Mesothelial cell of epicardium (in vitro differentiated cells): ENCODE measurements at regions not wholly inside any gene's neighbourhood (a gene's known extent, or its start where the extent isn't known, plus 50 kb on each side); places are given as distances from the start of the nearest gene placed in this dataset.

Source experiments
- DNase-seq, 2 experiments: peaks; one replicate each; pipeline ENCODE4 v3.0.0; 2021; ENCODE audit warnings: low spot score in 2 of 2; ENCODE audit not compliant: unreplicated experiment in 2 of 2
- H3K27ac Mint-ChIP-seq: 2 replicates; pipeline ENCODE4 v1.8.0; 2021; ENCODE audit warnings: mixed read lengths
- H3K27me3 Mint-ChIP-seq: 2 replicates; pipeline ENCODE4 v1.8.0; 2021; ENCODE audit warnings: low read depth, mixed read lengths
- H3K36me3 Mint-ChIP-seq: 2 replicates; pipeline ENCODE4 v1.8.0; 2021; ENCODE audit warnings: mixed read lengths
- H3K4me1 Mint-ChIP-seq: 2 replicates; pipeline ENCODE4 v1.8.0; 2021; ENCODE audit warnings: mixed read lengths
- H3K4me3 Mint-ChIP-seq: 2 replicates; pipeline ENCODE4 v1.8.0; 2021; ENCODE audit warnings: mild to moderate bottlenecking, moderate library complexity, mixed read lengths
- H3K9me3 Mint-ChIP-seq: 2 replicates; pipeline ENCODE4 v1.8.0; 2021; ENCODE audit warnings: mixed read lengths
- CTCF ChIP-seq: fragments of 200-600 bp; sonication (generic); IDR thresholded peaks from one replicate; pipeline ENCODE4 v1.5.0; 2021; ENCODE audit warnings: antibody characterized with exemption; ENCODE audit not compliant: unreplicated experiment

DNA sequence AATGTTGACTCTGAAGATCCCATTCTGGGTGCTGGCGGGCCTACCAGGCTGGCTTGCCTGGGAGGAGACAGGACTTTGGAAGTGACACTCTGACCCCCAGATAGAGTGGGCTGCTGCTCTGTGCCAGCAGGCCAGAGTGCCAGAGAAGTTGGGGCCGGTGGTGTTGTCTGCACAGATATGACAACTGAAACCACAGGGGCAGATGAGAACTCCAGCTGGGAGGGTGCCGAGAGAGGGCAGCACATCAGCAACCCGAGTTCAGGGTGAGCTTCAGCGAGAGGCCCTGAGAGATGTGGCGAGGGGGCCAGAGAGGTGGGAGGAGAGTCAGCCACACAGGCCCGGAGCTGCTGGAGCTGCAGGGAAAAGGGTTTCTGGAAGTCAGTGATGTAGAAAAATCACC is 193.2 kb upstream of the MGMT start:
- H3K9me3 Mint-ChIP-seq = peaks cover 4% of the 10 kb centered on the region
- H3K36me3 Mint-ChIP-seq = no peaks in the 10 kb centered on the region
- no peak for TF ChIP-seq CTCF
- peaks cover 8% of the 10 kb centered on the region for H3K27me3 Mint-ChIP-seq
- peaks cover 2% of the 10 kb centered on the region for H3K4me1 Mint-ChIP-seq
- DNase-seq = no peak
- no peak overlapping the region for H3K4me3 Mint-ChIP-seq
- H3K27ac Mint-ChIP-seq = no peak overlapping the region

- Mint-ChIP-seq H3K27ac (no peak overlapping the region), H3K4me3 (no peak overlapping the region), H3K36me3 (no peaks in the 10 kb centered on the region), H3K9me3 (peaks cover 4% of the 10 kb centered on the region), H3K27me3 (peaks cover 11% of the 10 kb centered on the region), H3K4me1 (peaks cover 2% of the 10 kb centered on the region)
- peak; percentile 63 for TF ChIP-seq CTCF
- DNase-seq = no peak
These were observed 192.1 kb upstream of the MGMT start for GRCh38 chr10:129274748-129275474.

DNA sequence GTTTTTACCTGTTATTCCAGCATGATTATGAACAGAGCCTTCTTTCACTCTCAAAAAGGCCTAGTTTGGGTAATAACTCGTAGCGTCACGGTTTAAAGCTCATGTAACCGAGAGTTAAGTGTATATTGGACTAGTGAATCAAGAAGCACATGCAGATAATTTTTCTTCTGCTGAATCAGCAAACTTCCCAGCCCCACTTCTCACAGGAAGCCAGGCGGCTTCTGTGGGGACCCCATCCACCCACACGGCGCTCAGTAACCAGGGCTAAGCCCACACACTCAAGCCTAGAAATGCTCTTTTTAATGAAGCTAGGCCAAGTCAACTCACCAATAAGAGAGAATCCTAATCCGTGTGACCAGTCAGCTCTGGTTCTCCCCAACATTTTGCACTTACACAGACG is 191.2 kb upstream of the MGMT start:
- no peak for TF ChIP-seq CTCF
- no peaks in the 10 kb centered on the region for H3K36me3 Mint-ChIP-seq
- no peak for DNase-seq
- no peak overlapping the region for H3K4me3 Mint-ChIP-seq
- peaks cover 1% of the 10 kb centered on the region for H3K9me3 Mint-ChIP-seq
- no peak overlapping the region for H3K27ac Mint-ChIP-seq
- H3K4me1 Mint-ChIP-seq = peaks cover 2% of the 10 kb centered on the region
- H3K27me3 Mint-ChIP-seq = peaks cover 11% of the 10 kb centered on the region

DNA sequence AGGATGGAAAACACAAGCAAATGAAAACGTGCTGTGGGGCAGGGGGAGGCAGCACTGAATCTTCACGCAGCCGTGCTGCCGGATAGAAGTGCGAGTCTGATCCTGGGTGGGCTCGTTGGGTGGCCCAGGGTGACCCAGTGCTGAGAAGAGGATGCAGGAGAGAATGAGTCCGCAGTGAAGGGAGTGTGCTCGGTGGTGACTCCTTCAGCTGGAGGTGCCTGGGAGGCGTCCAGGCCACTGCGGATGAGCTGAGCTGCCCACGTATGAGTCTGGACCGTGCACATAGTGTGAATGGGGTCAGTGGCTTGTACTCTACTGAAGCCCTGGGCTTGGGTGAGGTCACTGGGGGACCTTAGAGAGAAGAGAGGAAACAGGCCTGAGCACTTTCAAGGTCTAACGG is 190.0 kb upstream of the MGMT start:
- no peak for TF ChIP-seq CTCF
- peaks cover 9% of the 10 kb centered on the region for H3K9me3 Mint-ChIP-seq
- DNase-seq = no peak
- no peak overlapping the region for H3K27ac Mint-ChIP-seq
- peaks cover 2% of the 10 kb centered on the region for H3K4me1 Mint-ChIP-seq
- H3K27me3 Mint-ChIP-seq = peaks cover 13% of the 10 kb centered on the region
- no peak overlapping the region for H3K4me3 Mint-ChIP-seq
- H3K36me3 Mint-ChIP-seq = no peaks in the 10 kb centered on the region

- Mint-ChIP-seq H3K4me1 (no peaks in the 10 kb centered on the region), H3K4me3 (no peak overlapping the region), H3K27me3 (peaks cover 13% of the 10 kb centered on the region), H3K9me3 (peaks cover 15% of the 10 kb centered on the region), H3K36me3 (no peaks in the 10 kb centered on the region), H3K27ac (no peak overlapping the region)
- no peak for TF ChIP-seq CTCF
- no peak for DNase-seq
These were observed 189.2 kb upstream of the MGMT start for GRCh38 chr10:129277841-129278240.

DNA sequence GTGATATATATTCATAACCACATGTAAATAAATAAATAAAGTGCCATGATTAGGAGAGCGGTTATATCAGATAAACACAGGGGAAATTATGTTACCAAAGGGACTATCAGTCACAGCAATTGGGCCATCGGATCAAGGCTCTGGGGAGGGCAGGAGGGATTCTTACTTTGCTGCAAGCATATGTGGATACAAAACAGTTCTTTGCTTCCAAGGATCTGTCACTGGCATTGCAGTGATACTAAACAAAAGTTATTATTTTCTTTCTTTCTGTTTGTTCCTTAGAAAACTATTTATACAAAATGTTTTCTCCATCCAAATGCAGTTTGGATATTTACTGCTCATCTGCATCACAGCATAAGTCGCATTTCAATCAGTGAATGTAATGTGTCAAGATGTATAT is 188.4 kb upstream of the MGMT start:
- DNase-seq = no peak
- H3K27ac Mint-ChIP-seq = no peak overlapping the region
- H3K4me3 Mint-ChIP-seq = no peak overlapping the region
- H3K4me1 Mint-ChIP-seq = no peaks in the 10 kb centered on the region
- no peak for TF ChIP-seq CTCF
- H3K36me3 Mint-ChIP-seq = no peaks in the 10 kb centered on the region
- peaks cover 19% of the 10 kb centered on the region for H3K9me3 Mint-ChIP-seq
- H3K27me3 Mint-ChIP-seq = peaks cover 13% of the 10 kb centered on the region
